C4-2B (cell line): ENCODE measurements at regions not wholly inside any gene's neighbourhood (a gene's known extent, or its start where the extent isn't known, plus 50 kb on each side); places are given as distances from the start of the nearest gene placed in this dataset.

ENCODE experiments used
- CTCF ChIP-seq: fragments of 450-650 bp; conservative IDR thresholded peaks from 2 replicates; pipeline ENCODE4 v1.5.1; 2017; ENCODE audit warnings: mild to moderate bottlenecking
- ZFX ChIP-seq: fragments of 450-650 bp; IDR thresholded peaks from 2 replicates; pipeline ENCODE4 v1.6.1; 2017

- no peak for TF ChIP-seq CTCF
- TF ChIP-seq ZFX: no peak
These were observed 130.2 kb downstream of the ARRDC3 start for GRCh38 chr5:91252916-91253315.
